Erythroblast (primary cell): ENCODE measurements at regions not wholly inside any gene's neighbourhood (a gene's known extent, or its start where the extent isn't known, plus 50 kb on each side); places are given as distances from the start of the nearest gene placed in this dataset.

Experiments used
- GATA1 ChIP-seq: IDR thresholded peaks from 2 replicates; pipeline ENCODE4 v1.6.1; 2011; ENCODE audit warnings: low read depth, mild to moderate bottlenecking, control low read depth, low read length, moderate library complexity
- POLR2A ChIP-seq: IDR thresholded peaks from 2 replicates; pipeline ENCODE4 v1.6.1; 2011; ENCODE audit warnings: mild to moderate bottlenecking, low read length

GRCh38 chr20:6295867-6296256 is 173.0 kb upstream of the FERMT1 start:
- TF ChIP-seq POLR2A (no peak), GATA1 (no peak)
